ENCODE measurements at regions not wholly inside any gene's neighbourhood (a gene's known extent, or its start where the extent isn't known, plus 50 kb on each side); places are given as distances from the start of the nearest gene placed in this dataset.
"Not testable (repeated sequence)": the region's sequence is repeated elsewhere in the genome, so short reads cannot be mapped to it uniquely, and the experiment has no call there.

DNA sequence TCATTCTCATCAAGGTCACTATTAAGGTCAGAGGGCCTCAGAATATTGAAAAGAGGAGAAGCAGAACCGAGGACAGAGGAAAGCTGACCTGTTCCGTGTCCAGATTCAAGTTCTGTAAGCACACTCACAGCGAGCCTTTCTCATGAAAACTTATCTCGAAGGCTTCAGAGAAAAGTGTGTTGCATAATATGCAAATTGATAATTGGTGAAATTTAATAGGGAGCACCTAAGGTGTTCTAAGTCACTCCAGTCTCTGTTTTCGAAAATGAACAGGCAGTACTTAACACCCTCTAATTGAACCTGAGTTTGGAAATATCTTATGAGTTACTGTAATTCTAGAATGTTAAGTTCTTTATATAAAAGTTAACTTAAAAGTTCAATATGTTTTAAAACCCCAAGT, 181.2 kb upstream of the PDE10A start:
- no peak for DNase-seq (ENCODE audit: low read depth)

GRCh38 chr6:165843568-165844113, 180.6 kb upstream of the PDE10A start:
- DNase-seq (ENCODE audit: low read depth), result no peak

GRCh38 chr6:165843121-165843520, 180.1 kb upstream of the PDE10A start:
- no peak for DNase-seq (ENCODE audit: low read depth)

- DNase-seq (ENCODE audit: low read depth), result no peak
Observed at GRCh38 chr6:165842281-165842936, 179.4 kb upstream of the PDE10A start.

DNA sequence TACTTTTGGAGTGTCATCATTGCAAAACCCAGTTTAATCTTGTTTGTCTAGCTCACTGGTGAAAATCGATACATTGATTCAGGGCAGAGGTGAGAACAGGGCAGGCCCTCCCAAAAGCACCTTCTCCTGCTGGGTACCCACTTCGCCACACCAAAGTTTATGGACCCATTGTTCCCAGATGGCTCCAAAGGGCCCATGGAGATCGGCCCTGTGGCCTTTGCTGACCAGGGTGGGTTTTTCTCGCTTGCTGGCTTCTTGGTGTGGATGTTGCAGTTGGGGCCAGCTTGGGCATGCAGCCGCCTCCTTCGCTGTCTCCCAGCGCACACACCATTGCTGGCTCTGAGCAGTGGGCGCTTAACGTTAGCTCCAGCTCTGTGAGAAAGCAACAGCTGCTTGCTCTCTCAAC, 178.1 kb upstream of the PDE10A start:
- DNase-seq (ENCODE audit: low read depth), result no peak

- no peak for DNase-seq (ENCODE audit: low read depth)
Observed at GRCh38 chr6:165837948-165838745, 175.1 kb upstream of the PDE10A start.

DNA sequence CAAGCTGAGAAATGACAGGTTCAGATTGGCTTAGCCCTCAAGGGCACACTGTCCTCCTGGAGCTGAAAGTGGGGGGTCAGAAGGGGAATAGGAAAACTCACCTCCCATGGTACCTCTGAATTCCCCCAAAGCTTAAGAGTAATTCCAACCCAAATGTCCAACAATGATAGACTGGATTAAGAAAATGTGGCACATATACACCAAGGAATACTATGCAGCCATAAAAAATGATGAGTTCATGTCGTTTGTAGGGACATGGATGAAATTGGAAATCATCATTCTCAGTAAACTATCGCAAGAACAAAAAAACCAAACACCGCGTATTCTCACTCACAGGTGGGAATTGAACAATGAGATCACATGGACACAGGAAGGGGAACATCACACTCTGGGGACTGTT, 173.6 kb upstream of the PDE10A start:
- not testable (repeated sequence) for DNase-seq (ENCODE audit: low read depth)

GRCh38 chr6:165835410-165835851, 172.4 kb upstream of the PDE10A start:
- DNase-seq (ENCODE audit: low read depth), result no peak

DNA sequence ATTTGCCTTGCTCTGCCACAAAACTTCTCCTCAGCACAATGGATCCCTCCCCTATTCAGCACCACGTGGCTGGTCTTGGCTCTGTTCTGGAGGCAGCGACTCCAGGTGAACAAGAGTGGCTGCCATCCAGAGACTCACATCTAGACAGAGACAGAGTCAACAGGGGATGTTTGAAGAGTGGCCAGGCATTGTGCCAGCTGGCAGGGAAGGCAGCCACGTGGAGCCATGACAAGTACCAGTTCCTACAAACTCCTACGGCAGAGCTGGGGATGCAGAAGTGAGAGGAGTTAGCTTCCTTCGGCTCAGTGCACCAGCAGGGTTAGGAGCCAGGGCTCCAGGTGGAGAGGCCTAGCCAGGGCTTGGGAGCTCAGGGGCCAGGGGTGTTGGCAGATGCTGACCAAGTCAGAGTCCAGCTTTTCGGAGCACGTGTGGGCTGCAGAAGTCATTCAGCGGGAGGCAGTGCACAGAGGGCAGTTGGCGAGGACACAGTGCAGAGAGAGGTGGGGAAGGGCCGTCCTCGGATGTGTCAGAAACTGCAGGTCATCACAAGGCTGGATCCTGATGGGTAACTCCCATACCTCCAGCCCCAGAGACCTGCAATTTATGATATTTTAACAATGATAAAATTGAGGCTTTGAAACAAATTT, 171.7 kb upstream of the PDE10A start:
- DNase-seq (ENCODE audit: low read depth), result no peak

- DNase-seq (ENCODE audit: low read depth), result no peak
Observed at GRCh38 chr6:165833355-165833754, 170.3 kb upstream of the PDE10A start.

DNA sequence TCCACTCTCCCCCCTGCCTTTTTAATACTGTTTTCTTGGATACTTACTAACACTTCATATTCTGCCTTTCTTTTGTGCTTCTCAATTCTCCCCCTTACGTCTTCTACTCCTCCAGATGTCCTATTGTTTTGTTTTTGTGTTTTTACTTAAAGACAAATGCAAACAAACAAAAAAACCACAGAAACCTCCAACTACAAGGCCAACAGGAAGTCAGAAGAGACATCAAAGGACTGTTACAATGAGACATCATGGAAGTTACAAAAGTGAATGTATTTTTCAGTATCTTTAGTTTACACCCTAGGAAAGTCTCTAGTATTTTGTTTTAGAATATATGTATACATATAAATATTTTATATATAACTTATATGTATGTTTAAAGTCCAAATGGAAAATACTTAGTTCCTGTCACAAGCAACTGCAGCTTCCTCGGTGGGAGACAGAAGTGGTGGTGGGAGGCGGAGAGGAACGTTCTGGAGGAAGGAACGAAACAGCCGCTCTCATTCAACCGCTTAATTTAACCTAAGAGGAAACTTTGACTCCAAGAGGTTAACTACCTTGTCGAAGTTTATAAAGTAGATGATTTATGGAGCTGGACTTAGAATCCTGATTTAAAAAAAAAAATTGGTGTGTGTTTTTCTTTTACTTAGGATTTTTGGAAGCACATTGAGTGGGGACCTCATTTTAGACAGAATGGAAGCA, 168.9 kb upstream of the PDE10A start:
- no peak for DNase-seq (ENCODE audit: low read depth)

DNA sequence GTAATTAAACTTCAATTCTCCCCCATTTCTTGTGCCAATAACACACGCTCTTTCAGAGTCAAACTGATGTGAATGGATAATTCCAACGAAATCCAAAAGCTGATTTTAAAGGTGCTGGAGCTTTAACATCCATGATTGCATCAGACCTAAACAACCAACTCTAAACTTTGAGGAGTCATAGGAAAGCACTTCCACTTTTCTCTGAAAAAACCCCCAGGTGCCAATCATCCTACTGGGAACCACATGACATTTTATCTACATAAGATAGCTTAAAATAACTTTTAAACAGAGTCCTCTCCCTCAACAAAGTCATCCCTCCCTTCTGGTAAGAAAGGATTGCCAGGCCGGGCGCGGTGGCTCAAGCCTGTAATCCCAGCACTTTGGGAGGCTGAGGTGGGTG, 167.7 kb upstream of the PDE10A start:
- no peak for DNase-seq (ENCODE audit: low read depth)

DNA sequence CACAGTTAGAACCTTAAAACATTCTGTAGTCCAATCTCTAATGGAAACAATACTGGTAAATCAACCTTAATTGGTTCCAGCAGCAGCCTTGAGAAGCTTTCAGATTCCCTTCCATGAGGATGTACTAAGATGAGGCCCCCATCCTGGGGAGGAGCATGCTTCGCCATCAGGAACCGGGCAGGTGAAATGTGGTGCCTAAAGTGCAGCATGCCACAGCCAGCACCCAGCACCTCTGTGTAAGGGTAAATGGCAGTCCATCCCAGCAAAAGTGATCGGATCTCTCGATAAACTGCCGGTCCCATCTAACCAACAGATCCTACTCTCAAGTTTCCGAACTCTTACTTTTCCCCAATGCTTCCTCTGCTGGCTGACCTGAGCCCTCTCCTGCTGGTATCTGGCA, 166.3 kb upstream of the PDE10A start:
- DNase-seq (ENCODE audit: low read depth), result no peak

- DNase-seq (ENCODE audit: low read depth), result no peak
Observed at GRCh38 chr6:165827190-165827518, 164.1 kb upstream of the PDE10A start.

- DNase-seq (ENCODE audit: low read depth), result no peak
Observed at GRCh38 chr6:165826487-165827189, 163.6 kb upstream of the PDE10A start.

DNA sequence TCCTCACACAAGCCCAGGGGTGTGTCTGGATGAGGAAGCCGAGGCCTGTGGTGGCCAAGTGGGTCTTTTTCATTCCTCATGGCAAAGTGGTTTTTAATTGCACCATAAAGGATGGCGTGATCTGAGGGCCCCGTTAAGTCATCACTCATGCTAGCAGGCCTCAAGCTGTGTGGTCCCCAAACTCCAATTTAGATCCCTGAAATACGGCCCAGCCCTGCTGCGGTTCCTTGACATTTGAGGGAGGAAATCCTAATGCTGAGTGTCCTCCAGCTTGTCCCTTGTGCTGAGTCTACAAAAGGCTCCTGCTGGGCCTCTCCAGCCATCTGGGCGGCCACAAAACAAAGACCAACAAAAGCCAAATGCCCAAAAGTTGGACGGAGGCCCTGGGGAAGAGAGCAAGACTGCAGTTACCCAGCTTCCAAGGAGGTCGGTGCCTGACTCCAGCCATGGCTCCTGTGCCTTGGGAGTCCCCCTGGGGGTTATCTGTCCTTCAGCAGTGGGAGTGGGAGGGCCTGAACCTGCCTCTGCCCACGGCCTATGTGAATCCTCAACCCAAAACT, 162.3 kb upstream of the PDE10A start:
- no peak for DNase-seq (ENCODE audit: low read depth)

DNA sequence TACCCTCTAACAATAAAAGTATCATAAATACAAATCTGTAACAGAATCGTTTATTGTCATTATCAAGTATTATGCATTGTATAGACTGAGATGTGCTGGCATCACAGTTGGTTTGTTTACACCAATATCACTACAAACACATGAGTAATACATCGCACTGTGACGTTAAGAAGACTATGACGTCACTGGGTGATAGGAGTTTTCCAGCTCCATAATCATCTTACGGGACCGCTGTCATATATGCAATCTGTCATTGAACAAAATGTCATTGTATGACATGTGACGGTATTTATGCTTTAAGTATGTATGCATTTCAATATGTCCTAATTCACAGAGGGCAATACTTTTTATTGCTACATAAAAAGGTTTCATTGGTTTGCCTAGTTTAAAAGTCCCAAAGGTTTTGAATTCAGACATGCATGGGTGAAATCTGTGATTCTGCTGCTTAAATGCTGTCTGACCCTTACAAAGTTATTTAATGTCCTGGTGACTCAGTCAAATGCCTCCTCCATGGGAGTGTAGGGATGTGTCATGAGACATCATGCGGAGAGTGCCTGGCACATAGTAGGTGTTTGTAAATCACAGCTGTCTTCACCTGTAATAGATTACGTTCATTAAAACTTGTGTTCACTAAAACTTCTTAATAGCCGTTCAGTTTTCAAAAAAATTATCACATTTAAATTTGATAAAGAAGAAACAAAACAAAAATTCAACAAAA, 160.7 kb upstream of the PDE10A start:
- DNase-seq (ENCODE audit: low read depth), result no peak

DNA sequence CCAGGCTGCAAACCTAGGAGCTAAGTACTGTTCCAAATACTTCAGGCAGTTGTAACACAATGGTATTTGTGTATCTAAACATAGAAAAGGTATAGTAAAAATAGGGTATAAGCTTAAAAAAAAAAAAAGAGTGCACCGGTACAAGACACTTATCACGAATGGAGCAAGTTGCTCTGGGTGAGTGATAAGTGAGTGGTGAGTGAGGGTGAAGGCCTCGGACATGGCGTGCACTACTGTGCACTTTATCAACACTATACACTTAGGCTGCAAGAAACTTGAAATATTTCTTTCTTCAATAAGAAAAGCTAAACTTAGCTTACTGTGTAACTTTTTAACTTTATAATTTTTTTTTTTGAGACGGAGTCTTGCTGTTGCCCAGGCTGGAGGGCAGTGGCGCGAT, 159.5 kb upstream of the PDE10A start:
- no peak for DNase-seq (ENCODE audit: low read depth)

DNA sequence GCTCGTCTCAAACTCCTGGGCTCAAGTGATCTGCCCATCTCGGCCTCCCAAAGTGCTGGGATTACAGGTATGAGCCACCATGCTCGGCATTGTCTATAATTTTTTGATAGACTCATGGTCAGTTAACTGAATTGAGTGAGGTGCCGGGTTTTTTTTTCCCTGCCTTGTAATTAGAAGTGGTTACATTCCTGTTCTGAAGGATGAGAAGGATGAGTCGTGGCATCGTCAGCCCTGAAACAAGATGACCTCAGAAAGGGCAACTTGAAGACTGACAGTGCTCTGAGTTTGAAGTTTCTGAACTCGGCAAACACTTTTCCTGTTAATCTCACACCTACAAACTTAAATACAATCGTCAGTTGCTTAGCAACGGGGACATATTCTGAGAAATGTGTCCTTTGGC, 158.7 kb upstream of the PDE10A start:
- DNase-seq (ENCODE audit: low read depth), result no peak

DNA sequence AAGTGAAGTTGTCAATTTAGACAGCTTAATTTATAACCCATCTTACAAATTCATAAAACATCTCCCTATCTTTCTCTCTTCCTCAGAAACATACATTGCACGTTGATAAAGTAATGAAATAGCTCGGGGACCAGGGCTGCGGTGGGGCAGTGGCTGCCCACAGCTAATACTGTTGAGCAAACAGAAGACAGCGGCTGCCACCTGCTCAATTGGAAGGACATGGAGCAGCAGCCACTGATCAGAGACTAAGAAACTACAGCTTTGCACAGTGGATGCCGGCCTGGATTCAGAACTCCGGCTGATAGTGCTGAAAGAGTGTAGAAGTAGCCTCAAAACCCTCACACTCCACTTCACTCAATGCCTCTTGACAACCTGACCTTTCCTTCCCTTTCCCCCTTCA, 157.9 kb upstream of the PDE10A start:
- DNase-seq (ENCODE audit: low read depth), result no peak

GRCh38 chr6:165820407-165820806, 157.4 kb upstream of the PDE10A start:
- no peak for DNase-seq (ENCODE audit: low read depth)

Measured in activated T-helper 1 cell treated with Interleukin-2 at 50 U/mL for 16 hours (primary cell).